Lower leg skin (tissue), 3 donors: ENCODE measurements at regions not wholly inside any gene's neighbourhood (a gene's known extent, or its start where the extent isn't known, plus 50 kb on each side); places are given as distances from the start of the nearest gene placed in this dataset.

Source experiments
- POLR2A ChIP-seq, 2 donors: fragments of 450-650 bp; IDR thresholded peaks; one replicate each; pipeline ENCODE4 v1.6.1; 2016 to 2017; ENCODE audit warnings: antibody characterized with exemption in 2 of 2, mild to moderate bottlenecking in 1 of 2, moderate library complexity in 1 of 2
- TF ChIP-seq, protein P1 (sequence below), 3 donors: fragments of 450-650 bp; IDR thresholded peaks; one replicate each; pipeline ENCODE4 v1.5.1; 2016; ENCODE audit warnings: antibody characterized with exemption in 3 of 3, mild to moderate bottlenecking in 3 of 3, moderate library complexity in 2 of 3

DNA sequence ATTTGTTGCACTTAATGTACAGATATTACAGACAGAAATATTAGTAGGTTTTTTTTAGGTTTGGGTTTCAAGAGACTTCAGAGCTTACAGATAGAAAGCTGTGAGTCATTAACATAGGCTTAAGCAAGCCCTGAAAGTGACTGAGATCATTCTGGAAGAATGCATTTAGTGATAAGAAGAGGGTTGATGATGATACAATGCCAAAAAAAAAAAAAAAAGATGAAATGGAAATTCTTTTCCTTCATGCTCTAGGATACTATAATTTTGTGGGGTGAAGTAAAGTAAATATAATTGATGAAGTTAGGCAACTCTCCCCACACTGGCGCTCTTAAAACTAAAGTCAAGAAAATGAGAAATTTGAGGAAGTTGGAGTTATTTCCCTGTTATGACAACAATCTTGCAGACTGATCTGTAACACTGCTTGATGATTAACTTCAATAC, 169.4 kb upstream of the ZNF385D start:
- no peak for TF ChIP-seq POLR2A (IDR thresholded peaks at IDR 0.05)
- TF ChIP-seq, protein P1, sequence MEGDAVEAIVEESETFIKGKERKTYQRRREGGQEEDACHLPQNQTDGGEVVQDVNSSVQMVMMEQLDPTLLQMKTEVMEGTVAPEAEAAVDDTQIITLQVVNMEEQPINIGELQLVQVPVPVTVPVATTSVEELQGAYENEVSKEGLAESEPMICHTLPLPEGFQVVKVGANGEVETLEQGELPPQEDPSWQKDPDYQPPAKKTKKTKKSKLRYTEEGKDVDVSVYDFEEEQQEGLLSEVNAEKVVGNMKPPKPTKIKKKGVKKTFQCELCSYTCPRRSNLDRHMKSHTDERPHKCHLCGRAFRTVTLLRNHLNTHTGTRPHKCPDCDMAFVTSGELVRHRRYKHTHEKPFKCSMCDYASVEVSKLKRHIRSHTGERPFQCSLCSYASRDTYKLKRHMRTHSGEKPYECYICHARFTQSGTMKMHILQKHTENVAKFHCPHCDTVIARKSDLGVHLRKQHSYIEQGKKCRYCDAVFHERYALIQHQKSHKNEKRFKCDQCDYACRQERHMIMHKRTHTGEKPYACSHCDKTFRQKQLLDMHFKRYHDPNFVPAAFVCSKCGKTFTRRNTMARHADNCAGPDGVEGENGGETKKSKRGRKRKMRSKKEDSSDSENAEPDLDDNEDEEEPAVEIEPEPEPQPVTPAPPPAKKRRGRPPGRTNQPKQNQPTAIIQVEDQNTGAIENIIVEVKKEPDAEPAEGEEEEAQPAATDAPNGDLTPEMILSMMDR (IDR thresholded peaks at IDR 0.05): no peak
